Eye (tissue), 1 donor: ENCODE measurements at regions not wholly inside any gene's neighbourhood (a gene's known extent, or its start where the extent isn't known, plus 50 kb on each side); places are given as distances from the start of the nearest gene placed in this dataset.
"Not testable (repeated sequence)": the region's sequence is repeated elsewhere in the genome, so short reads cannot be mapped to it uniquely, and the experiment has no call there.

Experiments used
- DNase-seq: peaks from one replicate; pipeline ENCODE4 v3.0.0-alpha.2; 2015

GRCh38 chr4:66577922-66578321, 907.6 kb upstream of the EPHA5 start:
- no peak for DNase-seq

- DNase-seq = no peak
Measured at GRCh38 chr4:66575008-66575696, 904.9 kb upstream of the EPHA5 start.

GRCh38 chr4:66574145-66574978, 904.1 kb upstream of the EPHA5 start:
- no peak for DNase-seq

- DNase-seq = no peak
Measured at GRCh38 chr4:66572949-66573348, 902.7 kb upstream of the EPHA5 start.

GRCh38 chr4:66571145-66571695, 900.9 kb upstream of the EPHA5 start:
- no peak for DNase-seq

GRCh38 chr4:66569228-66569627, 898.9 kb upstream of the EPHA5 start:
- no peak for DNase-seq

- no peak for DNase-seq
Measured at GRCh38 chr4:66568431-66568830, 898.1 kb upstream of the EPHA5 start.

- DNase-seq = no peak
Measured at GRCh38 chr4:66568001-66568400, 897.7 kb upstream of the EPHA5 start.

GRCh38 chr4:66567551-66567950, 897.3 kb upstream of the EPHA5 start:
- DNase-seq = no peak

GRCh38 chr4:66565801-66566200, 895.5 kb upstream of the EPHA5 start:
- no peak for DNase-seq

GRCh38 chr4:66564901-66565651, 894.8 kb upstream of the EPHA5 start:
- DNase-seq = peak; percentile 77

GRCh38 chr4:66562276-66562806, 892.1 kb upstream of the EPHA5 start:
- DNase-seq = peak; percentile 21

GRCh38 chr4:66561465-66562053, 891.3 kb upstream of the EPHA5 start:
- DNase-seq = not testable (repeated sequence)

- no peak for DNase-seq
Measured at GRCh38 chr4:66558651-66559050, 888.4 kb upstream of the EPHA5 start.

GRCh38 chr4:66556651-66557278, 886.5 kb upstream of the EPHA5 start:
- DNase-seq = no peak

- peak; percentile 19 for DNase-seq
Measured at GRCh38 chr4:66555301-66555700, 885.0 kb upstream of the EPHA5 start.

- DNase-seq = no peak
Measured at GRCh38 chr4:66554826-66555225, 884.5 kb upstream of the EPHA5 start.

GRCh38 chr4:66545301-66545700, 875.0 kb upstream of the EPHA5 start:
- DNase-seq = not testable (repeated sequence)

GRCh38 chr4:66544281-66544680, 874.0 kb upstream of the EPHA5 start:
- no peak for DNase-seq

GRCh38 chr4:66539745-66540144, 869.5 kb upstream of the EPHA5 start:
- DNase-seq = no peak

- no peak for DNase-seq
Measured at GRCh38 chr4:66524781-66525180, 854.5 kb upstream of the EPHA5 start.

- no peak for DNase-seq
Measured at GRCh38 chr4:66522244-66522643, 852.0 kb upstream of the EPHA5 start.
